ENCODE measurements at regions not wholly inside any gene's neighbourhood (a gene's known extent, or its start where the extent isn't known, plus 50 kb on each side); places are given as distances from the start of the nearest gene placed in this dataset.

DNA sequence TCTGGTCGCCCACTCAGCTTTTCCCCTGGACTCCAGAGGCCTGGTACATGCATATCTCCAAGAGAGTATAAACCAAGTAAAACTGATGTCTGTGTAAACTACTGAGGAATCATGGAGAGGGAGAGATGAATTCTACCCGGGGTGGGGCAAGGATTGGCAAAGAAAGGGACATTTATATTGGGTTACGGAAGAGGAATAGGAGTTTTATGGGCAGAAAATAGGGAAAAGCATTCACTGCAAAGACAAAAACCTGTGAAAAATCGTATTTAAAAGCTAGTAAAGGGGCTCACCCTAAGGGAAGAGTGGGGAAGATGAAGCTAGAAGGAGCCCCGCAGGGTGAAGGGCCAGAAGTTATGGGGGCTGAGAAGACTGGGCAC is 248.0 kb upstream of the KLF4 start:
- CTCF ChIA-PET: no interaction called here
- Histone ChIP-seq H3K36me3 (replicated peaks in 1 of 2; ENCODE audit: control extremely low read depth in 1 of 2, control insufficient read depth in 1 of 2, extremely low read depth in 1 of 2, insufficient read depth in 2 of 2, low read length in 1 of 2) (no peaks in the 10 kb centered on the region), H3K9ac (ENCODE audit: low read length) (no peak overlapping the region), H3K4me2 (replicated peaks; ENCODE audit: low read depth, low read length, poor library complexity, severe bottlenecking) (no peak overlapping the region), H3K27me3 (replicated peaks in 1 of 4; ENCODE audit: control extremely low read depth in 1 of 4, control insufficient read depth in 3 of 4, insufficient read depth in 4 of 4, low read length in 3 of 4) (no peaks in the 10 kb centered on the region), H3K79me2 (ENCODE audit: control insufficient read depth, insufficient read depth, low read length) (no peaks in the 10 kb centered on the region), H3K9me3 (ENCODE audit: control extremely low read depth in 1 of 3, control insufficient read depth in 2 of 3, insufficient read depth in 1 of 3, low read length in 2 of 3) (no peaks in the 10 kb centered on the region), H4K20me1 (ENCODE audit: control insufficient read depth, insufficient read depth, low read length, poor library complexity, severe bottlenecking) (no peaks in the 10 kb centered on the region), H3K27ac (ENCODE audit: low read length in 2 of 2) (no peak overlapping the region), H3K4me3 (ENCODE audit: control extremely low read depth in 1 of 5, extremely low read depth in 1 of 5, insufficient read depth in 1 of 5, low read depth in 2 of 5, low read length in 4 of 5) (no peak overlapping the region), H2AFZ (ENCODE audit: insufficient read depth, low read depth, low read length, poor library complexity, severe bottlenecking) (no peak overlapping the region), H3K4me1 (ENCODE audit: control insufficient read depth in 2 of 2, insufficient read depth in 2 of 2, low read length in 2 of 2) (no peaks in the 10 kb centered on the region)
- intact Hi-C loops (cut with micrococcal nuclease): no loop called here
- no peaks in the 10 kb centered on the region for H3K9me3 Mint-ChIP-seq (ENCODE audit: insufficient read depth)
- H3K4me1 Mint-ChIP-seq: no peaks in the 10 kb centered on the region
- ATAC-seq (ENCODE audit: low read depth): no peak
- TF ChIP-seq, protein P1, sequence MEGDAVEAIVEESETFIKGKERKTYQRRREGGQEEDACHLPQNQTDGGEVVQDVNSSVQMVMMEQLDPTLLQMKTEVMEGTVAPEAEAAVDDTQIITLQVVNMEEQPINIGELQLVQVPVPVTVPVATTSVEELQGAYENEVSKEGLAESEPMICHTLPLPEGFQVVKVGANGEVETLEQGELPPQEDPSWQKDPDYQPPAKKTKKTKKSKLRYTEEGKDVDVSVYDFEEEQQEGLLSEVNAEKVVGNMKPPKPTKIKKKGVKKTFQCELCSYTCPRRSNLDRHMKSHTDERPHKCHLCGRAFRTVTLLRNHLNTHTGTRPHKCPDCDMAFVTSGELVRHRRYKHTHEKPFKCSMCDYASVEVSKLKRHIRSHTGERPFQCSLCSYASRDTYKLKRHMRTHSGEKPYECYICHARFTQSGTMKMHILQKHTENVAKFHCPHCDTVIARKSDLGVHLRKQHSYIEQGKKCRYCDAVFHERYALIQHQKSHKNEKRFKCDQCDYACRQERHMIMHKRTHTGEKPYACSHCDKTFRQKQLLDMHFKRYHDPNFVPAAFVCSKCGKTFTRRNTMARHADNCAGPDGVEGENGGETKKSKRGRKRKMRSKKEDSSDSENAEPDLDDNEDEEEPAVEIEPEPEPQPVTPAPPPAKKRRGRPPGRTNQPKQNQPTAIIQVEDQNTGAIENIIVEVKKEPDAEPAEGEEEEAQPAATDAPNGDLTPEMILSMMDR (IDR thresholded peaks at IDR 0.05): no peak
- TF ChIP-seq EZH2 (IDR thresholded peaks at IDR 0.05; ENCODE audit: borderline replicate concordance, insufficient read depth, low read depth, low read length, poor library complexity, severe bottlenecking): no peak
- POLR2A ChIA-PET: no interaction called here
- no peak for DNase-seq
- WGBS (ENCODE audit: insufficient coverage): 83% methylated on average over 4 of the region's 5 CpGs
- no peak overlapping the region for H3K27ac Mint-ChIP-seq
- H3K27me3 Mint-ChIP-seq: peaks cover 8% of the 10 kb centered on the region
- no peak overlapping the region for H3K4me3 Mint-ChIP-seq

DNA sequence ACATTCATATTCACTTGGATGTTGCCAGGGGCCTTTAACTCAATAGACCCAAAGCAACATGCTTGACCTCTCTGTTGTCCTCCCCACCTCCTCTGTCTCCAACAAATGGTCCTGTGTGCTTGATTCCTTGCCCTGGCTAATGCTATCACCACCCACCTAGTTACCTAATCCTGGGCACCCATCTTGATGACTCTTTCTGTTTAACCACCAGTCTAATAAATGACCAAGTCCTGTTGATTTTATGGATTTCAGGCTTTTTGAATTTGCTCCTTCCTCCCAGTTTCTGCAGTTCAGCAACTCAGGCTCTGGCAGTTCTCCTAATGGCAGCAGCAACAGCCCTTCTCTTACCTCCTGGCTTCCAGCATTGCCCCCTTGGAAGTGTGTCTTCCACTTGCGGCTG is 246.3 kb upstream of the KLF4 start:
- DNase-seq (no peak), ATAC-seq (ENCODE audit: low read depth) (no peak)
- H2AFZ ChIP-seq (ENCODE audit: insufficient read depth, low read depth, low read length, poor library complexity, severe bottlenecking): no peak overlapping the region
- H3K9ac ChIP-seq (ENCODE audit: low read length): no peak overlapping the region
- H3K9me3 ChIP-seq (ENCODE audit: control extremely low read depth in 1 of 3, control insufficient read depth in 2 of 3, insufficient read depth in 1 of 3, low read length in 2 of 3): no peaks in the 10 kb centered on the region
- Mint-ChIP-seq H3K9me3 (ENCODE audit: insufficient read depth) (no peaks in the 10 kb centered on the region), H3K27ac (no peak overlapping the region), H3K27me3 (peaks cover 2% of the 10 kb centered on the region), H3K4me1 (no peaks in the 10 kb centered on the region), H3K4me3 (no peak overlapping the region)
- H3K79me2 ChIP-seq (ENCODE audit: control insufficient read depth, insufficient read depth, low read length): no peaks in the 10 kb centered on the region
- no peaks in the 10 kb centered on the region for H4K20me1 ChIP-seq (ENCODE audit: control insufficient read depth, insufficient read depth, low read length, poor library complexity, severe bottlenecking)
- H3K27ac ChIP-seq (ENCODE audit: low read length in 2 of 2): no peak overlapping the region
- 100% methylated on average over 1 of the region's 1 CpG for WGBS (ENCODE audit: insufficient coverage)
- H3K4me1 ChIP-seq (ENCODE audit: control insufficient read depth in 2 of 2, insufficient read depth in 2 of 2, low read length in 2 of 2): no peaks in the 10 kb centered on the region
- H3K36me3 ChIP-seq (replicated peaks in 1 of 2; ENCODE audit: control extremely low read depth in 1 of 2, control insufficient read depth in 1 of 2, extremely low read depth in 1 of 2, insufficient read depth in 2 of 2, low read length in 1 of 2): no peaks in the 10 kb centered on the region
- intact Hi-C loops (cut with micrococcal nuclease): no loop called here
- CTCF ChIA-PET: no interaction called here
- no peaks in the 10 kb centered on the region for H3K27me3 ChIP-seq (replicated peaks in 1 of 4; ENCODE audit: control extremely low read depth in 1 of 4, control insufficient read depth in 3 of 4, insufficient read depth in 4 of 4, low read length in 3 of 4)
- POLR2A ChIA-PET: no interaction called here
- H3K4me2 ChIP-seq (replicated peaks; ENCODE audit: low read depth, low read length, poor library complexity, severe bottlenecking): no peak overlapping the region
- TF ChIP-seq, protein P1 (IDR thresholded peaks at IDR 0.05): no peak
- TF ChIP-seq EZH2 (IDR thresholded peaks at IDR 0.05; ENCODE audit: borderline replicate concordance, insufficient read depth, low read depth, low read length, poor library complexity, severe bottlenecking): no peak
- no peak overlapping the region for H3K4me3 ChIP-seq (ENCODE audit: control extremely low read depth in 1 of 5, extremely low read depth in 1 of 5, insufficient read depth in 1 of 5, low read depth in 2 of 5, low read length in 4 of 5)

All from B cell (primary cell).